Hindlimb muscle (tissue), 1 donor: ENCODE measurements at regions not wholly inside any gene's neighbourhood (a gene's known extent, or its start where the extent isn't known, plus 50 kb on each side); places are given as distances from the start of the nearest gene placed in this dataset.

Experiments used
- DNase-seq: peaks from one replicate; pipeline ENCODE4 v3.0.0-alpha.2; 2013

DNA sequence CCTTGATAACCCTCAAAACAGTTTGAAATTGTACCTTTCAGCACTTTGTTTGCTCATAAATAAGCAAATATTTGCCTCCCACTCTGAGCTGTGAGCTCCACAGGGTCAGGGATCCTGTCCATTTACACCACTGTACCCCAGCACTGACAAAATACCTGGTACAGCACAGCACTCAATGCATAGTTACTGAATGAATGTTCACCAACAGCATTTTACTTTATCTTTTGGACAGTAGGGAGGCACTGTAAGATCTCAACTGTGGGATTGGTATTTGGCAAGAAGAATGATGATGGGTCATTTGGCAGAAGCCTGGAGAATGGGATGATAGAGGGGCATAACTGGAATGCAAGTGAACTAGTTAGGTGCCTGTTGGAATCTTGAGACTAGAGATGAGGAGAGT is 127.2 kb upstream of the ARGLU1 start:
- DNase-seq = no peak

- DNase-seq = no peak
Measured at GRCh38 chr13:106691861-106692260, 123.9 kb upstream of the ARGLU1 start.

DNA sequence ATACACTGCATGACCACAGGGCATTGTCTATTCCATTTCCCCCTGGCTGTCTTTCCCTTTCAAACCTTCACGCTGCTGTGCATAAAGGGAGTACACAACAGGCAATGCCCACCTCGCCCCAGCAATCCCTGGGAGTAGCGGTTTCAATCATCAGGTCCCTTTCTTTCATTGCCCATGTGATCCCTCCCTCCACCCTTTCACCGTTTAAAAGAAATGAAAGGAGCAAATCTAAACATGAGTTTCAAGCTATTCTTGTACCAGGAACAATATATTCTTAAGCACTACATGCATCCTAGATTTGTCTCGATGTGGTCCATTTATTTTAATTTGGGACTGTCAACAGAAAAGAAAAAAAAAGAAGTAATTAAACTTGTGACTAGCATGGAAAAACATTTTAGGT is 123.4 kb upstream of the ARGLU1 start:
- no peak for DNase-seq

DNA sequence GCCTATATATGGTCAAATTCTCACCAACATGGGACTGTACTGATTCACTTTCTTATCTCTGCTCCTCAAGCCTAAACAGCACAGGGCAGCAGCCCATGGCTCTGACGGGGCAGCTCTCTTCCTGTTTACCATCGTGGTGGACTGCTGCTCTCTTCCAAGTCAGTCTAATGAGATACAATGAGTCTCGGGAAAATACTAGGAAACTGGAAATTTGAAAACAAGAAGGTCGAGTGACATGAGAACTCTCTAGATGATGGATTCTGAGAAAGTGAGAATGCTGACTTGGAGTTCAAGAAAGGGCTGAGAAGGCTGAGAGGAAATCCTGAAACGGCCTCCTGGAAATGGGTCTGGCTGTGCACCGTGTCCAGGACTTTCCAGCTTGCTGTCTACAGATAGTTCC is 122.8 kb upstream of the ARGLU1 start:
- DNase-seq = no peak

DNA sequence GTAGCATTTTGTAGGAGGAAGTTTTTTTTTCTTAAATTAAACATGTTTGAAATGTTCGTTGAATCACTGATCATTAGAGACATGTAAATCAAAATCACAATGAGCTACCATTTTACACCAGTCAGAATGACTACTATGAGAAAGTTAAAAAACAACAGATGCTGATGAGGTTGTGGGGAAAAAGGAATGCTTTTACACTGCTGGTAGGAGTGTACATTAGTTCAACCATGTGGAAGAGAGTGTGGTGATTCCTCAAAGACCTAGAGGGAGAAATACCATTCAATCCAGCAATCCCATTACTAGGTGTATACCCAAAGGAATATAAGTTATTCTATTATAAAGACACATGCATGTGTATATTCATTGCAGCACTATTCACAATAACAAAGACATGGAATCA is 122.0 kb upstream of the ARGLU1 start:
- no peak for DNase-seq

GRCh38 chr13:106688940-106689339 is 121.0 kb upstream of the ARGLU1 start:
- no peak for DNase-seq

GRCh38 chr13:106686163-106686562 is 118.2 kb upstream of the ARGLU1 start:
- no peak for DNase-seq

DNA sequence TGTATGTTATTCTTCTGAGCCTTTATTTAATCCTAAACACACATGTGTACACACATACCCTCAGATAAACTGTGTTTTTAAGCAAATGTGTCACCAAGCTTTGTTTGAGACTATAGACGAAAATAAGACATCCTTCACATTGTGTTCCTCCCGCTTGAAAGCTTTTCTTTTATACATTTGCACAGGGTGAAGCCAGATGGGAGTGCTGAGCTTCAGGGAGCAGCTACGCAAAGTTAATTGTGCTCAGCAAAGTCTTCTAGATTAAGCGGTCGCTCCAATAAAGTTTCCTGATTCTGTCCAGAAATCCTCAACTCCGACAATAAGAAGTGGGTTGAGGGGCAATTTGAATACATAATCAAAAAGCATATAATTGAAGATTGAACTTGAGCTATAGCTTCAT is 117.2 kb upstream of the ARGLU1 start:
- DNase-seq = no peak

GRCh38 chr13:106683918-106684317 is 116.0 kb upstream of the ARGLU1 start:
- DNase-seq = no peak

GRCh38 chr13:106683179-106683578 is 115.2 kb upstream of the ARGLU1 start:
- no peak for DNase-seq

DNA sequence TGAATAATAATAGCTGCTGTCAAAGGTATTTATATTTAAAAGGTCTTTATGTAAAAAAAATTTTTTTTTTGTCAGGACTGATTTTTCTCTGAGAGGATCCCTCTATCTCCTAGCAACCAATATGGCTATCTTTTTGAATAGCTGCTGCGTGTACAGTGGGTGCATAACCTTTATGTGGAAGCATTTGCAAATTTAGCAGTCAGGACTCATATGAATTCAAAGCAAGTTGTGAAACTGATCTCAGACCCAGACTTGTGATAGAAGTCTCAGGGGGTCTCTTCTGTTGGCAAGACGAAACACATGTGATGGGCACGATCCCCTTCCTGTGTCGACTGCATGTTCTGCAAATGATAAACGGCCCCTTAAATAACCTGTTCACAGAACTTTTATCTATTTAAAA is 114.1 kb upstream of the ARGLU1 start:
- no peak for DNase-seq

DNA sequence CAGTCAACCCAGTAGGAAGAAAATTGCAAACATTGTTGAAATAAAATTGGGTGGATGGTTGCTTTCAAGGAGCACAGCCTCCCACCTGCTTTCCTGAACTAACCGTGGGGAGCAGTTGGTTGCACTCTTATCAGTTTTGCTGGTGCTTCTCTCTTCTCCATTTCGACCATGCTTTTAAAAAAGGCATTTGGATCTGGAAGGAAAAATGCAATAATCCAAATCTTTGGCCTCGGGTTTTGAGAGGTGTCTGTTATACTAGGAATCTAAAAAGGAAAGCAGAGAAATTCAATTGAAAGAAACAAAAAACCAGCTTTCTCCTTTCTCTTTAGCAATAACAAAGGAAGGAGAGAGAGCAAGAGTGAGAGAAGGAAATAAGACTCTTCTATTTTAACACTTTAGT is 113.6 kb upstream of the ARGLU1 start:
- DNase-seq = no peak

- no peak for DNase-seq
Measured at GRCh38 chr13:106680796-106681472, 113.0 kb upstream of the ARGLU1 start.

GRCh38 chr13:106678646-106679418 is 110.9 kb upstream of the ARGLU1 start:
- no peak for DNase-seq

GRCh38 chr13:106675311-106675710 is 107.4 kb upstream of the ARGLU1 start:
- no peak for DNase-seq

DNA sequence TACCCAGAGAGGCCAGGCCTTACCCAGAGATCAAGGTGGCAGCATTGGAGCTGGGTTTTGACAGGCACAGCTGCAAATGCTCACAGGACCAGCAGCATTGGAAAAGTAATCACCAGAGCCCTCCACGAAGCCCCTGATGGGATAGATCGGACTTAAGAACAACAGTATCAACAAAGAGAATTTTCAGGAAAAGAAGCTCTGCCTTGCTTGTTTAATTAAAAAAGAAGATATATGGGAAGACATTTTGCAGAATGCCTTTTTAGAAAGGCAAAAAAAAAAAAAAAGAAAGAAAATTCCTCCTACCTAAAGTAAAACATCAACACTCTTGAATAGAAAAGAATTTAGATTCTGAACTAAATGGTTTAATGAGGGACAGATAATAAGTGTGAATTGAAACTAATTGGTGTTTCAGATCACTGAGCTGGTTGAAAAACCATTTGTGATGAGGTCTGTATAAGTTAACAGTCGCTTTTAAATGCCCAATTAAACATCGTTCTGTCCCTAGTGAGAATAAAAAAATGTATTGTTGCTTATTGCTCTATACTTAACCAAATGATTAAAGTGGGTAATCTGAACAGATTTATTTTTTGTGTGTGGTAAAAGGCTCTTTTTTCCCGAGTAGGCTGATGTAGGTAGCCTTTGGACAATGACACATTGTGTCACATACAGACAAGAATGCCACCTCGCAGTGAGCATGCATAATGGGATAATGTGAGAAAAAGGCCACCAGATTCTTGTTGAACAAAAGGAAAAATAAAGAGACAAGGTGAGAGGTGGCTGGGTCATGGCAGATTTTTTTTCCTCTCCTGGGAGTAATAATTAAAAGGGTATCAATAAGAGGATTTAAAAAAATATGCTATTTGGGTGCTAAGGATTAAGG is 93.0 kb upstream of the ARGLU1 start:
- no peak for DNase-seq

DNA sequence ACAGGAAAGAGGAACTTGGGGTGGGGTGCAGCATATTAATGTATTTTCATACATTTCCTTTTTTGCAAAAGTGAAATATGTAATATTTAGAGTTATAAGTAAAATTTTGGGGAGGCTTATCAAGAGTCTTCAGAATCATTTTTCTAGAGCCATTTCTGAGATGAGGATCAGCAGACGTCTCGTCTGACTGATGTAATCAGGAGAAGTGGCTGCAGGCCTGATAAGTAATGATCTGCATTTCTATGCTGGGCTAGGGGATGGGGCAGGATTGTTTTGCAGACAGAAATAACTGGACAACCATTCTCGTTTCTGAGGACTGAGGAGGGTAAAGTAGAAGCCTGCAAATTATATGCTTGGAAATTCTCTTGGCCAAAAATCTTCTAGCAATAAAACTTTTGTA is 89.2 kb upstream of the ARGLU1 start:
- DNase-seq = no peak

DNA sequence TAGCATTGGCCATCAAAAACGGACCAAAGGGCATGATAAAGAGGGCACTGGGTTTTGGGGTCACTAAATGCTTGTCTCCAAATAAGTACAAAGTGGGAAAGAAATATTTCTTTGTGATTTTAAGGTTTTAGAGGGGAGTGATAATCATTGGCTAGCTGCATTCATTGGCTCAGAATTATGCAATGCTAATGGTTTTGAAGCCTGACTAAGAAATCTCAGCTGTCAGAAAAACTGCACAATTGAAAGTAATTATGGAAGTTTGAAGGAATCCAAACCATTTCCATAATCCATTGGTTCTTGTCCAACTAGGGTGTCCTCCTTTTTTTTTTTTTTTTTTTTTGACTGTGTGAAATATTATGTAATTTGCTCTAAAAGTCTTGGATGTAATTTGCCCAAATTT is 88.2 kb upstream of the ARGLU1 start:
- no peak for DNase-seq

GRCh38 chr13:106651442-106651841 is 83.5 kb upstream of the ARGLU1 start:
- DNase-seq = peak; percentile 15

DNA sequence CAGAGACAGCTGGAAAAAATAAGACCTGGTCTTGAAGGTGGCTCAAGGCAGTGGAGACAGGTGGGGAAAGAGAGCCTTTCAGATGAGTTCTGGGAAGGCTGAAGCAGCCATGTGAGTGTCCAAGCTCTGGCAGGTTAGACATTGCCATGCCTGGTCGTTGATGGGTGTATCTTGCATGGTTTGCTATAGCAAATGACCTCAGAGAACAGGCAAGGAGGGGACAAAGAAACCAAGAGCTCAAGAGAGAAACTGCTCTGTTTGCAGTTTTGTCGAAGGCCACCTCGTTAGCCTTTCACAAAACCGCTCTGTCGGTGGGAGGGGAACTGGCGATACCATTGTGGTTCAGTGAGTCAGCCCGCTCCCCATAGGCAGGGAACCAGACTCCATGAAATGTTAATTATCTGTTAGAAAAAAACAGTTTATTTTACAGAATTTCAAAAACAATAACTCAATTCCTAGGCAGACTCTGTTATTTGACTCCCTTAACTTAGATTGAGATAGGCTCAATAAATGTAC is 82.8 kb upstream of the ARGLU1 start:
- no peak for DNase-seq

DNA sequence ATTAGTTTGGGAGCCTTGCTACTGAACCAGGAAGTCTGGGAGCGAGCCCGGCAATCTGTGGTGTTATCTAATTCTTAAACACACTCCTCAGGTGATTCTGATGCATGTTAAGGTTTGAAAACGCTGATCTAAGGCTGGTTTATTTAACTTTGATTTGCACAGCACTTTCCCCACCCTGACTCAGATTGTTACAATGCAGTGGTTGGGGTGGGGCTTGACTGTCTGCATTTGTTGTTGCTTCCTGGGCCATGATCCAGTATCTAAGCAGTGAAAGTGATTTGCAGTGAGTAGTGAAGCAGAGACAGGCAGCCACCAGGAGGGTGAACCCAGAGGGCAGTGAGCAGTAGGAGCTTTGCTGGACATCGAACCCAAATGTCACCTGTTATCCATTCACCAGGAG is 81.6 kb upstream of the ARGLU1 start:
- no peak for DNase-seq

DNA sequence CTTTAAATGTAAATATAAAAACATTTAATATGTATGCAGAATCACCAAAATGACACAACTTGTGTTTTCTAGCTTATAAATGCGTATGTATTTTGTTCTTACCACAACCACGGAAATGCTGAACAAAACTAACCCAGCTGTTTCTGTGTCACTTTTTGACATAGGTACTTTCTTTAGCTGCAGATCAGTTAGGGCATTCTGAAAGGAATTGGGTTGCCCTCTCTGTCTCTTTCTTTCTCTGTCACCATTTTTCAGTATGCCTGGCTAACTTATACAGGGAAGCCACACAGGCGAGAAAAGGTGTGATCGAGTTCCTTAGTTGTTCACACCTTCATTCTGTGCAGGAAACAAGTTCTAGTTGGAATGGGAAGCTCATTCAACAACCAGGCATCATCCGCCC is 72.6 kb upstream of the ARGLU1 start:
- DNase-seq = no peak

DNA sequence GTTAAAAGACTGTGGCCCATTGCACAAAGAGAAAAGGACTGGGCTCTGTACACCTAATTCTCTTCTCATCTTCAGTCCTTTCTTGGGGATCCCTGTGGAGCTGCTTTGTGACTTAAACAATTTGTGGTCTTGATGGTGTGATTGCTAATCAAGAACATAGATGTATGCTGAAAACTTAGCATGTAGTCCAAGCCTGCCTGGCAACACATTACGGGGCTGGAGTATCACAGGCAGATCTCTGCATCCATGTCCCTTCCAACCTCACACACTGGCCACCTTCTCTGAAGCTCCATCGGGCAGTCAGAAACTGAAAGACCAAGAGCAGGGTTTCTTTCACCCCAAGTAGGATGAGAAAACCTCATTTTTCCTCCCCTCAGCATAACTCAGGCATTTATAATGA is 69.6 kb upstream of the ARGLU1 start:
- DNase-seq = no peak
